Thyroid gland (tissue), 4 donors: ENCODE measurements at regions not wholly inside any gene's neighbourhood (a gene's known extent, or its start where the extent isn't known, plus 50 kb on each side); places are given as distances from the start of the nearest gene placed in this dataset.

Experiments used
- DNase-seq, 2 donors: peaks; one replicate each; pipeline ENCODE4 v3.0.0-alpha.2; 2019
- H3K27ac ChIP-seq, 3 donors: fragments of 200-600 bp; sonication (generic); 1 replicate in 2 of 3; 2 replicates in 1 of 3; pipeline ENCODE4 v1.5.1; 2016 to 2019; ENCODE audit warnings: mild to moderate bottlenecking in 1 of 3, moderate library complexity in 1 of 3
- H3K27me3 ChIP-seq: fragments of 200-600 bp; sonication (generic); one replicate; pipeline ENCODE4 v1.5.1; 2019
- H3K36me3 ChIP-seq, 2 donors: fragments of 200-600 bp; sonication (generic); one replicate each; pipeline ENCODE4 v1.5.1; 2016 to 2019
- H3K4me1 ChIP-seq, 2 donors: fragments of 200-600 bp; sonication (generic); one replicate each; pipeline ENCODE4 v1.5.1; 2017 to 2019
- H3K4me3 ChIP-seq, 3 donors: fragments of 200-600 bp; sonication (generic); replicated peaks in 1 of 3; 1 replicate in 2 of 3; 2 replicates in 1 of 3; pipeline ENCODE4 v1.5.1; 2016; ENCODE audit warnings: mild to moderate bottlenecking in 1 of 3
- H3K9me3 ChIP-seq: fragments of 200-600 bp; sonication (generic); one replicate; pipeline ENCODE4 v1.5.1; 2017
- POLR2A ChIP-seq, 2 donors: fragments of 450-650 bp; IDR thresholded peaks; one replicate each; pipeline ENCODE4 v1.6.1; 2017; ENCODE audit warnings: antibody characterized with exemption in 2 of 2, mild to moderate bottlenecking in 2 of 2, moderate library complexity in 1 of 2
- WGBS, 2 donors: methylation state at CpG; one replicate each; pipeline ENCODE4 v1.1.5; 2017; 5-methylcytosine and 5-hydroxymethylcytosine counted together
- intact Hi-C: fragments of 100-400 bp; cut with DNase I; formaldehyde crosslinking; loops from one replicate; pipeline ENCODE4 v1.15.1; 2023
- TF ChIP-seq, protein P1 (sequence below), 6 experiments: fragments of 200-600 bp in 3 of 6; fragments of 450-650 bp in 3 of 6; sonication (generic) in 3 of 6; IDR thresholded peaks; one replicate each; pipeline ENCODE4 v1.5.1; 2016 to 2019; ENCODE audit warnings: antibody characterized with exemption in 6 of 6, mild to moderate bottlenecking in 2 of 6, inconsistent platforms in 1 of 6, moderate library complexity in 1 of 6

DNA sequence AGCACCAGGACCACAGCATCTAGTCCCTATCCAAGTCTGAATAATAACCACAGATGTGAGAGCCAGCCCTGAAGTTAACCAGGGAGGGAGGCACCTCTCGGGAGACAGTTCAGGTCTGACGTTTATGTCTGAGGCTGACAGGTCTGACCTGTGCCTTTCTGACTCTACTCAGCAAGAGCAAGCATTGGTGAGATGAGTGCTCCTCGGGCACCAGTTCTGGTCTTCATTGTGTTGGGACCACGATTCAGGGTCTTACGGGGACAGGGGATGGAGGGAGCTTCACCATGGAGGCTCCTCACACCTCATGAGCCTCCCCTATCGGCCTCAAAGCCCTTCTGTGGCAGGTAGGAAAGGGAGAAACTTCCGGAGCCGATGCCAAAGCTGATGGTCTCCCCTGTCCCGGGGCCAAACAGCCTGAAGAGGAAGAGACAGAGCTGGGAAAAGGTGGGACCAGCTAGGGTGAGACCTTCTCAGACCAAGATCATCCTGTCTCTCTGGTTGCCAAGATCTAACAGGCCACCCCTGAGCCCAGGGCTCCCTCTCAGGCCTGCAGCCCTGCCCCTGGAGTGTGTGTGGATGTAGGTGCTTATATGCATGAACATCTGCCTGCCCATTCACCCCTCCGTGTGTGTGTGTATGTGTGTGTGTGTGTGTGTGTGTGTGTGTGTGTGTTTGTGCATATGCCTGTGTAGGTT is 170.5 kb downstream of the VEGFA start:
- Histone ChIP-seq H3K4me1 (peaks cover 34 to 61% of the 10 kb centered on the region in 2 donors), H3K27me3 (no peaks in the 10 kb centered on the region), H3K27ac (peak overlapping the region in 1 of 3 donors; percentile 3), H3K9me3 (no peaks in the 10 kb centered on the region), H3K4me3 (no peak overlapping the region), H3K36me3 (no peaks in the 10 kb centered on the region)
- intact Hi-C loops: no loop called here
- no peak for DNase-seq
- no peak for TF ChIP-seq POLR2A (IDR thresholded peaks at IDR 0.05)
- TF ChIP-seq, protein P1, sequence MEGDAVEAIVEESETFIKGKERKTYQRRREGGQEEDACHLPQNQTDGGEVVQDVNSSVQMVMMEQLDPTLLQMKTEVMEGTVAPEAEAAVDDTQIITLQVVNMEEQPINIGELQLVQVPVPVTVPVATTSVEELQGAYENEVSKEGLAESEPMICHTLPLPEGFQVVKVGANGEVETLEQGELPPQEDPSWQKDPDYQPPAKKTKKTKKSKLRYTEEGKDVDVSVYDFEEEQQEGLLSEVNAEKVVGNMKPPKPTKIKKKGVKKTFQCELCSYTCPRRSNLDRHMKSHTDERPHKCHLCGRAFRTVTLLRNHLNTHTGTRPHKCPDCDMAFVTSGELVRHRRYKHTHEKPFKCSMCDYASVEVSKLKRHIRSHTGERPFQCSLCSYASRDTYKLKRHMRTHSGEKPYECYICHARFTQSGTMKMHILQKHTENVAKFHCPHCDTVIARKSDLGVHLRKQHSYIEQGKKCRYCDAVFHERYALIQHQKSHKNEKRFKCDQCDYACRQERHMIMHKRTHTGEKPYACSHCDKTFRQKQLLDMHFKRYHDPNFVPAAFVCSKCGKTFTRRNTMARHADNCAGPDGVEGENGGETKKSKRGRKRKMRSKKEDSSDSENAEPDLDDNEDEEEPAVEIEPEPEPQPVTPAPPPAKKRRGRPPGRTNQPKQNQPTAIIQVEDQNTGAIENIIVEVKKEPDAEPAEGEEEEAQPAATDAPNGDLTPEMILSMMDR (IDR thresholded peaks at IDR 0.05): no peak
- WGBS, 2 donors: 96 to 97% methylated on average over 5 to 9 of the region's 10 CpGs

DNA sequence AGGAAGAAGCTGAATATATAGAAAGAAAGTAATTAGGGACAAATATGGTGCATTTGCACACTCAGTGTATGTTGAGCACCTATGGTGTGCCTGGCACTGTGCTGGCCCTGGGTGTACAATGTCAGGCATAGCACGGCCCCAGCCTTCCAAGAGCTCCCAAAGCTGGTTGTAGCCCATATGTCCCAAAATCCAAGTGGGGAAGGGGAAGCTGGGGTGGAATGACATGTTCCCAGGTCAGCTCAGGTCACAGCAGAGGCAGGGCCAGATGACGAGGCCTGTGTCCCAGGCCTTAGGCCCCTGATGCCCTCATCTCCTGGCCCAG is 170.0 kb downstream of the VEGFA start:
- peak overlapping the region in 1 of 3 donors; percentile 3 for H3K27ac ChIP-seq
- no peaks in the 10 kb centered on the region for H3K36me3 ChIP-seq
- DNase-seq: no peak
- intact Hi-C loops: no loop called here
- 94 to 97% methylated on average over 2 of the region's 2 CpGs for WGBS, 2 donors
- no peaks in the 10 kb centered on the region for H3K9me3 ChIP-seq
- TF ChIP-seq POLR2A (IDR thresholded peaks at IDR 0.05): no peak
- H3K4me1 ChIP-seq: peaks cover 34 to 56% of the 10 kb centered on the region in 2 donors
- H3K27me3 ChIP-seq: no peaks in the 10 kb centered on the region
- no peak overlapping the region for H3K4me3 ChIP-seq

DNA sequence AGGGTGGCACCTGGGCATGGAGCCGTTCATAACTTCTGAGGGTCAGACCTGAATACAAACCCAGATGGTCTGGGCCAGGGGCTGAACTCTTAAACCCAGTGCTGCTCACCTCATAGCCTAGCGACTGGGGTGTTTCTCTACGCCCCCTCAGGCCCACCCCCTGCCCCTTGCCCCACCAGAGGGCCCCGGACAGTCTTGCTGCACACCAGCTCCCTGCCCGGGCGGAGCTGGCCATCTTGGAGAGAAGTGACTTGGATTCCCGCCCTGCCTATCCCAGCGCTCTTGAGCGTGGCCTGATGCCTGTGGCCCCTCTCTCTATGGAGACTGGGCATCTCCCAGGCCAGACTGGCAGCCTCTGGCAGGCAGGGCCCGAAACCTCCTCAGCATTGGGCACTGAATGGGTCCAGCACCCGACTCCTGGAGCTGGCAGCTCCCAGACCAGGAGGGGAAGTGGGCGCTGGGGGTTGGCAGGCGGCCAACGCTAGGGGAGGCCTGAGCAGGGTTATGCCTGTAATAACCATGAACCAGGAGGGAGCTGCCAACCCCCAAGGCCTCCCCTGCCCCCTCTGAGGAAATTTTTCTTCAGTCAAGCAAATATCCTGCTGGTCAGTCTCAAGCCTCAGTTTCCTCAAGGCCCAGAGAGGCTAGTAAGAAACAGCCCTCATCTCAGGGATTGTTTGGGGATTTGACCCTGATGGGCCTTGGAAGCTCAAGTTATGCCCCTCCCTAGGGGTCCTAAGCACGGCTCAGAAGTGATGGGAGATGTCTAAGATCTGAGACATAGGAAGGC is 169.5 kb downstream of the VEGFA start:
- Histone ChIP-seq H3K4me1 (peaks cover 32 to 53% of the 10 kb centered on the region in 2 donors), H3K9me3 (no peaks in the 10 kb centered on the region), H3K36me3 (no peaks in the 10 kb centered on the region), H3K27ac (peak overlapping the region in 2 of 3 donors; percentile 3 to 10), H3K4me3 (no peak overlapping the region), H3K27me3 (no peaks in the 10 kb centered on the region)
- peak; percentile 67 to 86 for DNase-seq
- no peak for TF ChIP-seq POLR2A (IDR thresholded peaks at IDR 0.05)
- TF ChIP-seq, protein P1 (IDR thresholded peaks at IDR 0.05): no peak
- intact Hi-C loops: no loop called here
- WGBS, 2 donors: 76 to 90% methylated on average over 8 to 12 of the region's 15 CpGs

DNA sequence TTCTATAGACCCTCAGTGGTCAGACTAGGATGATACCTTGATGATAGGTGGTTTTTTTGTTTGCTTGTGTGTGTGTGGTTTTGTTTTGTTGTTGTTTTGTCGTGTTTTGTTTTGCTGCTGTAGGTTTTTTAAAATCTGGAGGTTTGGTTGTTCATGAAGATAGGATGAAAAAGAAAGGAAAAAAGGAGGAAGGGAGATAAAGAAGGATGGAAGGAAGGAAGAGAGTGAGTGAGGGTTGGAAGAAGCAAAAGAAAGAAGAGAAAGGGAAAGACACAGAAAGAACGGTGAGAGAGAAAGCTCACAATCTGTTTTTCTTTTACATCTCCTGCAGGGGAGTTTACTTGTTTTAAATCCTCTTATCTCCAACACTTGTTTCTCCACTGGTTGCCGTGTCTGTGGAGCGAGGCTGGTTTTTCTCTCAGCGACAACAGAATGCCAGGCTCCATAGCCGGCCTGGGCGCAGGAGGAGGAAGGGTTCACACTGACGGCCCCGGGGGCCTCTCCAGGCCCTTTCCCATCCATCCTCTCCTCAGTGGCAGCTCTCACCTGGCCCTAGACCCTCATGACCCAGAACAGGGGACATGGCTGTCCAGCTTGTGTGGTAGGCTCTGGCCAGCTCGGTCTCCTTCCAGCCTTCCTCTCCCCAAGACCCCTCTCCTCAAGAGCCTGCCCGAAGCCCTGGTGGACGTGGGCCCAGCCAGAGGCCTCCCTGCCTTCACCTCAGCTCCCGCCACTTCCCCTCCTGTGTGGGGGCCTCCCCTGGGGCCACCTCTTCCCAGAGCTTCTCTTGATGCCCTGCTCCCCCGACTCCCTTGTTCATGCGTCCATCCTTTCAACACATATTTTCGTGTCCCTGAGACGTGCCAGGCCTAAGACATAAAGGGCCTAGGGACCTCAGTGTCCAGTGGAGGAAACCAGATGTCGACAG is 168.4 kb downstream of the VEGFA start:
- Histone ChIP-seq H3K27ac (peak overlapping the region in 1 of 3 donors; percentile 18), H3K27me3 (no peaks in the 10 kb centered on the region), H3K4me1 (peaks cover 21 to 42% of the 10 kb centered on the region in 2 donors), H3K4me3 (no peak overlapping the region), H3K36me3 (no peaks in the 10 kb centered on the region), H3K9me3 (no peaks in the 10 kb centered on the region)
- WGBS, 2 donors: 50 to 87% methylated on average over 18 of the region's 18 CpGs
- peak in 1 of 2 donors; percentile 79 for DNase-seq
- intact Hi-C loops: no loop called here
- TF ChIP-seq POLR2A (IDR thresholded peaks at IDR 0.05): no peak
- TF ChIP-seq, protein P1 (IDR thresholded peaks at IDR 0.05): no peak
